CD14-positive monocyte (primary cell): ENCODE measurements at regions not wholly inside any gene's neighbourhood (a gene's known extent, or its start where the extent isn't known, plus 50 kb on each side); places are given as distances from the start of the nearest gene placed in this dataset.

Experiments used
- DNase-seq, 3 donors: peaks; one replicate each; pipeline ENCODE4 v3.0.0-alpha.2; 2011 to 2022
- H2AFZ ChIP-seq: 2 replicates; pipeline ENCODE4 v1.6.0; 2012; ENCODE audit warnings: mild to moderate bottlenecking, low read depth, low read length, inconsistent platforms; ENCODE audit not compliant: insufficient read depth, poor library complexity, severe bottlenecking
- H3K27ac ChIP-seq, 2 donors: 1 replicate in 1 of 2; 2 replicates in 1 of 2; pipeline ENCODE4 v1.5.1; 2012 to 2013; ENCODE audit warnings: low read length in 2 of 2, control low read depth in 1 of 2, inconsistent platforms in 1 of 2, low read depth in 1 of 2, mild to moderate bottlenecking in 1 of 2
- H3K27me3 ChIP-seq, 2 donors: one replicate each; pipeline versions ENCODE4 v1.6.0 to v1.6.1; 2011 to 2013; ENCODE audit warnings: low read length in 2 of 2; ENCODE audit not compliant: control insufficient read depth in 2 of 2, insufficient read depth in 2 of 2
- H3K36me3 ChIP-seq, 2 donors: replicated peaks in 1 of 2; 1 replicate in 1 of 2; 2 replicates in 1 of 2; pipeline versions ENCODE4 v1.5.1 to v1.6.1; 2012 to 2013; ENCODE audit warnings: low read length in 2 of 2, control low read depth in 1 of 2, inconsistent platforms in 1 of 2, mild to moderate bottlenecking in 1 of 2; ENCODE audit not compliant: insufficient read depth in 2 of 2, control insufficient read depth in 1 of 2
- H3K4me1 ChIP-seq, 2 donors: 1 replicate in 1 of 2; 2 replicates in 1 of 2; pipeline versions ENCODE4 v1.5.1 to v1.6.1; 2012 to 2013; ENCODE audit warnings: low read length in 2 of 2, control low read depth in 1 of 2, inconsistent platforms in 1 of 2, mild to moderate bottlenecking in 1 of 2, moderate library complexity in 1 of 2; ENCODE audit not compliant: insufficient read depth in 2 of 2, control insufficient read depth in 1 of 2
- H3K4me2 ChIP-seq: replicated peaks from 2 replicates; pipeline ENCODE3; 2012; ENCODE audit warnings: low read length, moderate library complexity, mild to moderate bottlenecking; ENCODE audit not compliant: poor library complexity, severe bottlenecking; ENCODE audit errors: extremely low read depth
- H3K4me3 ChIP-seq, 3 experiments: fragments of 200-600 bp in 1 of 3; sonication (generic) in 1 of 3; replicated peaks in 1 of 3; 1 replicate in 2 of 3; 2 replicates in 1 of 3; pipeline ENCODE4 v1.5.1; 2011 to 2013; ENCODE audit warnings: low read length in 3 of 3, mild to moderate bottlenecking in 3 of 3, control low read depth in 2 of 3, low read depth in 2 of 3, inconsistent platforms in 1 of 3, moderate library complexity in 1 of 3
- H3K79me2 ChIP-seq: 2 replicates; pipeline ENCODE4 v1.6.0; 2012; ENCODE audit warnings: mild to moderate bottlenecking, control low read depth, inconsistent platforms, low read length, moderate library complexity; ENCODE audit not compliant: insufficient read depth
- H3K9ac ChIP-seq: 2 replicates; pipeline ENCODE4 v1.6.0; 2017; ENCODE audit warnings: low read length, mild to moderate bottlenecking; ENCODE audit not compliant: insufficient read depth, poor library complexity, severe bottlenecking
- H3K9me3 ChIP-seq, 2 donors: replicated peaks in 1 of 2; 1 replicate in 1 of 2; 2 replicates in 1 of 2; pipeline versions ENCODE4 v1.5.1 to v1.6.1; 2012 to 2013; ENCODE audit warnings: low read length in 2 of 2, control low read depth in 1 of 2; ENCODE audit not compliant: control insufficient read depth in 1 of 2, insufficient read depth in 1 of 2
- H4K20me1 ChIP-seq: 2 replicates; pipeline ENCODE4 v1.6.0; 2012; ENCODE audit warnings: mild to moderate bottlenecking, low read length, control low read depth, moderate library complexity; ENCODE audit not compliant: insufficient read depth
- H3K27ac Mint-ChIP-seq, 7 donors: one replicate each; pipeline ENCODE4 v1.8.0; 2020; ENCODE audit warnings: mild to moderate bottlenecking in 7 of 7, mixed read lengths in 7 of 7, moderate library complexity in 6 of 7, inconsistent platforms in 2 of 7
- H3K27me3 Mint-ChIP-seq, 3 donors: one replicate each; pipeline ENCODE4 v1.8.0; 2021 to 2022; ENCODE audit warnings: low read depth in 3 of 3, mild to moderate bottlenecking in 3 of 3, mixed read lengths in 3 of 3, moderate library complexity in 3 of 3, inconsistent platforms in 1 of 3
- H3K36me3 Mint-ChIP-seq, 2 donors: one replicate each; pipeline ENCODE4 v1.8.0; 2020; ENCODE audit warnings: mixed read lengths in 2 of 2, inconsistent platforms in 1 of 2, mild to moderate bottlenecking in 1 of 2
- H3K4me1 Mint-ChIP-seq: one replicate; pipeline ENCODE4 v1.8.0; 2020; ENCODE audit warnings: mild to moderate bottlenecking, mixed read lengths
- H3K4me3 Mint-ChIP-seq, 2 donors: one replicate each; pipeline ENCODE4 v1.8.0; 2020; ENCODE audit warnings: mild to moderate bottlenecking in 2 of 2, mixed read lengths in 2 of 2, moderate library complexity in 1 of 2
- H3K9me3 Mint-ChIP-seq, 7 donors: one replicate each; pipeline ENCODE4 v1.8.0; 2020 to 2022; ENCODE audit warnings: mixed read lengths in 7 of 7, mild to moderate bottlenecking in 6 of 7, moderate library complexity in 6 of 7, inconsistent platforms in 2 of 7
- CTCF ChIP-seq: fragments of 200-600 bp; IDR thresholded peaks from one replicate; pipeline ENCODE4 v1.8.0; 2022; ENCODE audit warnings: antibody characterized with exemption, mild to moderate bottlenecking
- WGBS: methylation state at CpG from one replicate; pipeline ENCODE4 v1.1.5; 2013; ENCODE audit warnings: missing lambda C conversion rate; ENCODE audit not compliant: insufficient coverage; 5-methylcytosine and 5-hydroxymethylcytosine counted together
- intact Hi-C, 2 donors: fragments of 100-400 bp; cut with micrococcal nuclease; formaldehyde crosslinking; loops; one replicate each; pipeline versions ENCODE4 v1.15.0 to v1.15.1; 2023

- intact Hi-C loops, result no loop called here
Observed at GRCh38 chr12:110996415-110996814, 76.0 kb upstream of the MYL2 start.

GRCh38 chr12:110995615-110996014 lies 75.2 kb upstream of the MYL2 start:
- Mint-ChIP-seq H3K9me3 (peaks cover 9 to 45% (median 32%) of the 10 kb centered on the region in 7 donors), H3K27ac (no peak overlapping the region), H3K4me3 (no peak overlapping the region), H3K36me3 (no peaks in the 10 kb centered on the region), H3K27me3 (peaks cover 6 to 16% (median 14%) of the 10 kb centered on the region in 3 donors), H3K4me1 (no peaks in the 10 kb centered on the region)
- TF ChIP-seq CTCF, result no peak
- Histone ChIP-seq H3K4me2 (no peak overlapping the region), H3K27ac (no peak overlapping the region), H4K20me1 (no peaks in the 10 kb centered on the region), H3K36me3 (no peaks in the 10 kb centered on the region), H3K4me1 (no peaks in the 10 kb centered on the region), H3K9me3 (peaks cover 23 to 26% of the 10 kb centered on the region in 2 donors), H3K4me3 (no peak overlapping the region), H3K79me2 (no peaks in the 10 kb centered on the region), H2AFZ (no peak overlapping the region), H3K9ac (no peak overlapping the region), H3K27me3 (no peaks in the 10 kb centered on the region)
- no peak for DNase-seq
- WGBS, result 100% methylated on average over 2 of the region's 3 CpGs
- intact Hi-C loops, result no loop called here

More at GRCh38 chr12:110996415-110996814, 76.0 kb upstream of the MYL2 start:
- Mint-ChIP-seq H3K27ac (no peak overlapping the region), H3K27me3 (peaks cover 8 to 14% (median 11%) of the 10 kb centered on the region in 3 donors), H3K36me3 (no peaks in the 10 kb centered on the region), H3K4me1 (peaks cover 1% of the 10 kb centered on the region), H3K9me3 (peaks cover 9 to 42% (median 27%) of the 10 kb centered on the region in 7 donors), H3K4me3 (no peak overlapping the region)
- Histone ChIP-seq H3K79me2 (no peaks in the 10 kb centered on the region), H3K27me3 (no peaks in the 10 kb centered on the region), H2AFZ (no peak overlapping the region), H4K20me1 (no peaks in the 10 kb centered on the region), H3K4me3 (no peak overlapping the region), H3K4me1 (no peaks in the 10 kb centered on the region), H3K36me3 (no peaks in the 10 kb centered on the region), H3K9ac (no peak overlapping the region), H3K4me2 (no peak overlapping the region), H3K9me3 (peaks cover 19 to 26% of the 10 kb centered on the region in 2 donors), H3K27ac (no peak overlapping the region)
- WGBS, result 75% methylated on average over 2 of the region's 5 CpGs
- no peak for DNase-seq
- TF ChIP-seq CTCF, result no peak
